Stimulated activated CD4-positive, alpha-beta T cell treated with anti-CD3 and anti-CD28 coated beads, Interleukin-12 subunit alpha, Interleukin-12 subunit beta, amount 100 ng/mL, for 4 hours (primary cell): ENCODE measurements at regions not wholly inside any gene's neighbourhood (a gene's known extent, or its start where the extent isn't known, plus 50 kb on each side); places are given as distances from the start of the nearest gene placed in this dataset.

Experiments used
- DNase-seq: peaks from one replicate; pipeline ENCODE4 v3.0.0-alpha.2; 2020

DNA sequence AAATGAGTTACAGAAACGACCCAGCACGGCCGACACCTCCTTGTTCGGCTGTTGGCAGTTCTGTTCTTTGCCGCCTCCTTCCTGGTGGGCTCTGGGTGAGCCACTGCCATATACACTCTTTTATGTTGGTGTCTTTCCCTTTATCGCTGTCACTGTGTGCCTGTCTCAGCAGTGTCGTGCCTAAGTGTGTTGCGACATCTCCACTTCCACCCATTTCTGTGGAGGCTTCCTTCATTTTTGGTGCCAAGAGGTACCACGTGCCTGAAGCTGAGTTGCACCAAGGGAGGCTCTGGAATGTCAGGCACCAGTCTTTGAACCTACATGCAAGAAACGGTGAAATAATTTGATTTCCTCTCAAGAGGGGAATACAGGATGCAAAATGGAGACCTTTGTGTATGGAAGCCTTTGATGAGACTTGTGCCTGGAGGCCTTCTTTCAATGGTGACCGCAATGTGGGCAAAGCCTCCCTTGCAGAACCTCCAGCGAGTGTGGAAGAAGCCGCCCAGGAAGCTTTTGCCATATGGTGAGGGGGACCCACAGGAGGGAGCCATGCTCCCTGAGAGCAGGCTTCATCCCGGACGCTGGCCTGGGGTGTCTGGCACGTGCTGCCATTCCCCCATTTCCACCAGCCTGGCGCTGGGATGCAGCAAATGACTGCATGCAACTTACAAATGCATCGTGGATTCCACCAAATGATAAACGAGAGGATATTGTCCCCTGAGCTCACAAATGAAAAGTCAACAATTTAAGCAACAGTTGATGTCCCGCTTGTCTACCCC lies 136.2 kb downstream of the TEX29 start:
- DNase-seq, result no peak

DNA sequence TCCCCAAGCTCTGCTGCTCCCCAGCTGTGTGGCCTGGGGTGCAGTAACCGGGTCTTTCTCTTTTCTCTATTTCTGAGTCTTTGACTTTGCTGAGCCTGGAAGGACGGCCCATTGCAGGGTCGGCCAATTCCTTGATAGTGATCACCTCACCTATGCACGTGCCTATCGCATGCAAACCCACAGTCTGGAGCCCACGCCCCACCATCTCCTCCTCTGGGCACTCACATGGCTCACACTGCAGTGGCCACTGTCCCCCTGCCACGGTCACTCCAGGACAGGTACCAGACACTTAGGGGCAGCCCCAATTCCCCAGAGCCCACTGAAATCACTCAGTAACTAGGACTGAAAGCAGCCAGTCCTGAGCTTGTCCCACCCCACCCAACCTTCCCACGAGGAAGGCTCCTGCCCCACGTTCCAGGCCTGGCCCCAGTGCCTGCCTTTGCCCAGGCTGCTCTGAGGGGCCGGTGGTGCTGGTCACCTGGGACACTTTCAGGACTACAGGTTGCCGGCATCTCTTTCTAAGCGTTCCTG lies 137.6 kb downstream of the TEX29 start:
- DNase-seq, result no peak

- no peak for DNase-seq
These were observed 138.3 kb downstream of the TEX29 start for GRCh38 chr13:111458739-111459138.

- DNase-seq, result no peak
These were observed 139.5 kb downstream of the TEX29 start for GRCh38 chr13:111459803-111460547.

DNA sequence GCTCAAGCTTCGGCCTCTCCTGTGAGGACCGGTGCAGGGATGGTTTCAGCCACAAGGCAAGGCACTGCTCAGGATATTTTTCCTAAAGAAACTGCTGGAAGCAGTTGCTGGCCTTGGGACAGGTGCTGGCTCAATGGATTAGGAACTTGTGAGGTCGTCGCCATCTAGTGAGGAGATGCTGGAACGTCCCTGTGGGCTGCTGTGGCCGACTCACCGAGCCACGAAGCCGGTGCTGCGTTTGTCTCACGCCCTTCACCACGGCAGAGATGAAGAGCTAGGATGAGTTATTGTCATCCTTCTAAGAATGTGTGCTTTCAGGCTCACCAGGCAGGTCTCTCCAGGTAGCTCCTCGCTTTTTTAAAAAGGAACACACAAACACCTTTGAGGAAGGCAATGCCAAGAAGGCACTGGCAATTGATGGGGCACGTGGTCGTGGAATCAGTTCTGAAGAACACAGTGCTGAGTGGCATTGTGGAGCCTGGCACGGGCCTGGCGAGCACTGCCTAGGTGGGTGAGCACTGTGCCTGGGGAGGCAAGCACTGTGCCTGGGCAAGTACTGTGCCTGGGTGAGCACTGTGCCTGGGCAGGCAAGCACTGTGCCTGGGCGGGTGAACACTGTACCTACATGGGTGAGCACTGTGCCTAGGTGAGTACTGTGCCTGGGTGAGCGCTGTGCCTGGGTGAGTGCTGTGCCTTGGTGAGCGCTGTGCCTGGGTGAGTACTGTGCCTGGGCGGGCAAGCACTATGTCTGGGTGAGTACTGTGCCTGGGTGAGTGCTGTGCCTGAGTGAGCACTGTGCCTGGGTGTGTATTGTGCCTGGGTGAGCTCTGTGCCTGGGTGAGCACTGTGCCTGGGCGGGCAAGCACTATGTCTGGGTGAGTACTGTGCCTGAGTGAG lies 140.4 kb downstream of the TEX29 start:
- DNase-seq, result no peak

GRCh38 chr13:111461445-111462149 lies 141.2 kb downstream of the TEX29 start:
- DNase-seq, result no peak

GRCh38 chr13:111462221-111462764 lies 141.9 kb downstream of the TEX29 start:
- DNase-seq, result no peak

GRCh38 chr13:111462944-111463343 lies 142.5 kb downstream of the TEX29 start:
- DNase-seq, result no peak

DNA sequence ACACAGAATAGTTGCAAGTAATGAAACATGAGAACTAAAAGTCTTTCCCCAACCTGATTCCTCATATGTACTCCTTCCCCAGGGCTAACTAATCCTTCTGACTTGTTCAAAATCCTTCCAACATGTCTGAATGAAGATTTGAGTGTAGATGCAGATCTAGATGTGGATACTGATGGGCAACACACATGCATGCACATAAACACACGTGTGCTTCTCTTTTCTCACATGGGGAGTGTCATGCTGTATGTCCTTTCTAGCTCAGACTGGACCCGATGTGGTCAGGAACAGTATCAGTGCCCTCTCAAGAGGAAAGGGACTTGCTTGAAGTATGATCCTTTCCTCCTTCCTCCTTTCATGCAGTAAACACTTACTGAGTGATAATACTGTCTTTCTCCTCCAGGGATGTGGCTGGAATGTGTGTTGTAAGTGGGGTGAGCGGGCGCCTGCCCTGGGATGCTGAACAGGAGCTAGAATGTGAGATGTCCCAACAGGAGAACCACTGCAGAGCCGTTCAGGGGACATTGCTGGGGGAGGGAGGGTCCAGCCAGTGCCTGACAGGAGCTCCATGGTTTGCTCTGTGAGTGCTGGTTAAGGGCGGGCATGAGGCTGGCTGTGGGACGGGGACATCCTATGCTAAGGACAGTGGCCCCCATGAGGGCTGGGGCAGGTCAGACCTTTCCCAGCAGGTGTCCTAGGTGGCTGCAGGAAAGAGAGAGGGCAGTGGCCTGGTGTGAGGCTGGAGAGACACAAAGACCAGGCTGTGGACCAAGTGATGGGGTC lies 146.9 kb downstream of the TEX29 start:
- DNase-seq, result no peak

DNA sequence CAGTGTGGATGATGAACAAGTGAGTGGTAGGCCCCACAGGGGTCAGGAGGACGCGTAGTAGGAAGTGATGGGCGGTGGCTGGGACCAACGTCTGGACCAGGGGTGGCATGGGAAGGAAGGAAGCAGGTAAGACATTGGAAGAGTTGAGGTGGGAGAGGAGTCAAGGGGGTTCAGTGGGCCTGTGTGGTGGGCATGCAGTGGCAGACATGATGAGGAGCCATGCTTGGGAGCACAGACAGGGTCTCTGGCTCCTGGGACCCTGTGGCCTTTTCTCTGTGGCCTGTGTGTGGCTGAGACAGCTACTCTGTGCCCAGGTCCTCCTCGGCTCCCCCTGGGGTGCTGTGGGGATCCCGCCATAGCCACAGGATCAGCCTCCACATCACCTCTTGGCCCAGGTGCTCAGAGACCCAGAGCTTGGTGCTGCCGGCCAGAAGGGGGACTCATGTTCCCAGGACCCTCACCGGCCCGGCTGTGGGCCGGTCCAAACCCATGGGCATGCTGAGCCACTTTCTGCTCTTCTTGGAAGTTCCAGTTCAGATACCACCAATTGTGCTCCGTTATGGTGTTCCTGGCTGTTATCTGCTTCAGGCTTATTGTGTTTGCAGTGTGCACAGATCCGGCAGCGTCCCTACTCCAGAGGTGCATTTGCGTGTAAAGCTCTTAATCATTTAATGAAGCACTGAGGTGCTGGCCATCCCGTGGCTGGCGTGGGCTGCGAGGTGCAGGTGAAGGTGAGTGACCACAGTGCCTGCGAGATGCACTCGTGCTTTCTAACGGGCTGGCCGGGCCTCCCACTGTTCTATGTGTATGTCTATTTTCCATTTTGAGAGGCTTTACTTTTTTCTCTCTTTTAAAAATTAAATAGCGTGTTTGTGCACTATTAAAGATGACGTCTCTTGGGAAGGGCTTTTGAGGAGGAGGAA lies 147.9 kb downstream of the TEX29 start:
- no peak for DNase-seq

- no peak for DNase-seq
These were observed 149.0 kb downstream of the TEX29 start for GRCh38 chr13:111469450-111469849.

DNA sequence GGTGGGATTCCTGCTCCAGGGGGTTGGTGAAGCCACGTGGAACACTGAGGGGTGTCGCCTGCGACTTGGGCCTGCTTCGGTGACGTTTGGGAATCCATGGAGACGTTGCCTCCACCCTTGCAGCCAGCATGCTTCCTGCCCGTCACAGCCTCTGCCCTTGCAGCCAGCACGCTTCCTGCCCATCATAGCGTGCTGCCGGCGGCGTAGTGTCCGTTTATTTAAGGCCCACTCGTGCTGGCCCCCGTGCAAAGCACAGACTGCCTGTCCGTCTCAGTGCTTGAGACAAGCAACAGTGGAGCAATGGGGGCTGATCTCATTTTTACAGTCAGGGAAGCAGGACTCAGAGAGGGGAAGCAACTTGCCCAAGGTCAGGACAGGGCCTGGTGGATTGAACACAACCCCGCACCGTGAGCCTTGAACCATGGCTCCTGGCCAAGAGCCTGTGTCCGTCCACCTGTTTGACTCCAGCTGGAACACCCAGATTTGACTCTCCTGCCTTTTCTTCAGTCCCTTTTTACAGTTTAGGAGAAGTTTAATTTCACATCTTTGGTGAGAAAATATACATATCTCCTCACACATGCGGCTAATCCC lies 149.6 kb downstream of the TEX29 start:
- no peak for DNase-seq

GRCh38 chr13:111470933-111471332 lies 150.5 kb downstream of the TEX29 start:
- no peak for DNase-seq

- no peak for DNase-seq
These were observed 151.6 kb downstream of the TEX29 start for GRCh38 chr13:111472083-111472482.

DNA sequence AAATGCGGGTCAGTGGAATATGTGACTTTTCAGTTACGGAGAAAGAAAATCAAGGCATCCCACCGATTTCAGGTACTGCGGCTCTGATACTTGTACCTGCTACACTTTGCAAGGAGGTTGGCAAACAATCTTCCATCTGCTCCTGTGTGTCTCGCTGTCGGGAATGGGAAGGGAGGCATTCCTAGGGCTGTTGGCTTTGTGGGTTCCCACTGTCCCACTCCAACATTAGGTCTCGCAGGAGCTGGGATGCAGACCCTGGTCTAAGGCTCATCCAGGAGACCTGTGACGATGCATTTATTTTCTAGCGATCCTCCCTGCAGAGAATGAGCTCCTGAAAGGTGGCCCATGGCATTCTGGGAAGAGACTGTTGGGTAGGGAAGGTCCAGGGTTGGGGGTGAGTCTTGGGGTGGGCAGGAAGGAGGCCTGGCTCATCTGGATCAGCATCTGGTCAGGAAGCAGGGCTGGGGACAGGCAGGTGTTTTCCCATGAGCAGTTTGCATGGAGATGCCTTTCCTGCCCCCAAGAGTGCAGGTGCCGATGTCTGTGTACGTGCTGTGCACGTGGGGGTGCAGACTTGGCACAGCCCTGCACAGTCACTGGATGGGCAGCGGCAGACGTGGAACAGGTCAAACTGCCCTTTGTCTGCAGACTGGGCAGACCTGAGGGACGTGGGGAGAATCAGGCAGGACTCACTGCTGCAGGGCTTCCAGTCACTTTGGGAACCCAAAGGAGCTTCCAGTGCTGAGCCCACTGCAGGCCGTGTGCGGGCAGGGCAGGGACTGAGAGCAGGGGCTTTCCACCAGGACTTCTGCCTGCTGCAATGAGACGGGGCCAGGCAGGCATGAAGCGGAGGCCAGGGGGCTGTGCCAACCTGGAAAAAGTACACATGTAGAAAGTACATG lies 152.4 kb downstream of the TEX29 start:
- DNase-seq, result no peak

DNA sequence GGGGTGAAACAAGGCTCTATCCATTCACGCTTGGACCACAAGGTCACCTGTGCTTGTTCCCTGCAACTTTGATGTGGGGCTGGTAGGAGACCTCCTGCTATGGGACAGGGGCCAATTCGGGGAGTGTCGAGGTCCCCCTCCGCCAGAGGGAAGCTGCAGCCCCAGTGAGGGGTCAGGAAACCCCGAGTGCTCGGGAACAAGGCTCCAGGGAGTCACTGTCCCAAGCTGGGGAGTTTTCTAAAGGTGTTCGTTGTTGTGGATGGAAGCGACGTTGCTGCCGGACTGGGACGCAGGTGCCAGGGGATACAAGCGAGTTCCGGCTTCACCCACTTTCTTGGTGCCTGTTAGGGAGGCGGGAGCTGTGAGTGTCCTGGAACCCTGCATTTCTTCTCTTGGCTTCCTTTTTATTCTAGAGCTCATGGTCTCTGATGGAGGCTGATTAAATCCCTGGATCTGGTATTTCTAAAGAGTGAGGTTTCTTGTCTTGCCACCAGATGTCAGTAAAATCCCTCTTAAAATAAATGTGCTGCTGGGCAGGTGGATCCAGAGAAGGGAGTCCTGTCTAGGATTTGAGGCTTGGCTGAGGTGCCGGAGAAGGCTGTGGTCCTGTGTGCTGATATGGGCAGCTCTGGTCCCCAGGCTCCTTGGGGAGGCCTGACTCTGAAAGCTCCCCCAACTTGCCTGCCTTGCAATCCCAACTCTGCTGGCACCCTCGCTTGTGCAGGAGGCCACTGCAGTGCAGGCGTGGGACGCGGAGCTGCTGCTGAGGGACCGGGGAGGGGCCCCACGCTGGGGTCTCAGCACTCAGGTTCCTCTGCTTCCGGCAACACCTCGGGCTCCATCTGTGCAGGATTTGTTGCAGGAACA lies 153.9 kb downstream of the TEX29 start:
- DNase-seq, result no peak

GRCh38 chr13:111475488-111475887 lies 155.0 kb downstream of the TEX29 start:
- no peak for DNase-seq

GRCh38 chr13:111476197-111476596 lies 155.8 kb downstream of the TEX29 start:
- no peak for DNase-seq
